Bronchial epithelial cell (primary cell): ENCODE measurements at regions not wholly inside any gene's neighbourhood (a gene's known extent, or its start where the extent isn't known, plus 50 kb on each side); places are given as distances from the start of the nearest gene placed in this dataset.
A peak's percentile ranks its signal among the peaks of the same experiment; 100 is the strongest.

Source experiments
- DNase-seq: peaks from one replicate; pipeline ENCODE4 v3.0.0-alpha.2; 2010; ENCODE audit warnings: low read depth
- FAIRE-seq: peaks from 2 replicates; lab custom pipeline; 2011; peaks lifted over from hg19 to GRCh38; lab: Jason Lieb, UNC
- H3K27me3 ChIP-seq: 2 replicates; pipeline ENCODE4 v1.5.1; 2011; ENCODE audit warnings: low read length; ENCODE audit not compliant: control insufficient read depth, insufficient read depth
- H3K36me3 ChIP-seq: 2 replicates; pipeline ENCODE4 v1.5.1; 2011; ENCODE audit warnings: low read length; ENCODE audit not compliant: control insufficient read depth, insufficient read depth
- H3K4me3 ChIP-seq: 2 replicates; pipeline ENCODE4 v1.5.1; 2011; ENCODE audit warnings: mild to moderate bottlenecking, low read depth, low read length, control low read depth
- TF ChIP-seq, protein P1 (sequence below): IDR thresholded peaks from 2 replicates; pipeline ENCODE4 v1.5.1; 2011; ENCODE audit warnings: mild to moderate bottlenecking, moderate library complexity, low read length, control low read depth, inconsistent platforms; ENCODE audit not compliant: insufficient read depth, severe bottlenecking

DNA sequence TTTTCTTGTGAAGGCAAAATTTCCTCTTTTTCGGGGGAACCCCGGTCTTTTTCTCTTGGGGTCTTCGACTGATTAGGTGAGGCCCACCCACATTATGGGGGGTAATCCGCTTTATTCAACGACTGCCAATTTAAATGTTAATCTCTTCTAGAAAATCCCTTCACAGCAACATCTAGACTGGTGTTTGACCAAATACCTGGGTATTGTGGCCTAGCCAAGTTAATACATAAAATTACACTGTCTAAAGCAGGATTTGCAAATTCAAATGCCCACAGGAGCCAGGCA is 170.0 kb upstream of the FOXN3 start:
- FAIRE-seq (no peak), DNase-seq (no peak)
- TF ChIP-seq, protein P1, sequence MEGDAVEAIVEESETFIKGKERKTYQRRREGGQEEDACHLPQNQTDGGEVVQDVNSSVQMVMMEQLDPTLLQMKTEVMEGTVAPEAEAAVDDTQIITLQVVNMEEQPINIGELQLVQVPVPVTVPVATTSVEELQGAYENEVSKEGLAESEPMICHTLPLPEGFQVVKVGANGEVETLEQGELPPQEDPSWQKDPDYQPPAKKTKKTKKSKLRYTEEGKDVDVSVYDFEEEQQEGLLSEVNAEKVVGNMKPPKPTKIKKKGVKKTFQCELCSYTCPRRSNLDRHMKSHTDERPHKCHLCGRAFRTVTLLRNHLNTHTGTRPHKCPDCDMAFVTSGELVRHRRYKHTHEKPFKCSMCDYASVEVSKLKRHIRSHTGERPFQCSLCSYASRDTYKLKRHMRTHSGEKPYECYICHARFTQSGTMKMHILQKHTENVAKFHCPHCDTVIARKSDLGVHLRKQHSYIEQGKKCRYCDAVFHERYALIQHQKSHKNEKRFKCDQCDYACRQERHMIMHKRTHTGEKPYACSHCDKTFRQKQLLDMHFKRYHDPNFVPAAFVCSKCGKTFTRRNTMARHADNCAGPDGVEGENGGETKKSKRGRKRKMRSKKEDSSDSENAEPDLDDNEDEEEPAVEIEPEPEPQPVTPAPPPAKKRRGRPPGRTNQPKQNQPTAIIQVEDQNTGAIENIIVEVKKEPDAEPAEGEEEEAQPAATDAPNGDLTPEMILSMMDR, result no peak
- Histone ChIP-seq H3K27me3 (no peaks in the 10 kb centered on the region), H3K36me3 (no peaks in the 10 kb centered on the region), H3K4me3 (no peak overlapping the region)

DNA sequence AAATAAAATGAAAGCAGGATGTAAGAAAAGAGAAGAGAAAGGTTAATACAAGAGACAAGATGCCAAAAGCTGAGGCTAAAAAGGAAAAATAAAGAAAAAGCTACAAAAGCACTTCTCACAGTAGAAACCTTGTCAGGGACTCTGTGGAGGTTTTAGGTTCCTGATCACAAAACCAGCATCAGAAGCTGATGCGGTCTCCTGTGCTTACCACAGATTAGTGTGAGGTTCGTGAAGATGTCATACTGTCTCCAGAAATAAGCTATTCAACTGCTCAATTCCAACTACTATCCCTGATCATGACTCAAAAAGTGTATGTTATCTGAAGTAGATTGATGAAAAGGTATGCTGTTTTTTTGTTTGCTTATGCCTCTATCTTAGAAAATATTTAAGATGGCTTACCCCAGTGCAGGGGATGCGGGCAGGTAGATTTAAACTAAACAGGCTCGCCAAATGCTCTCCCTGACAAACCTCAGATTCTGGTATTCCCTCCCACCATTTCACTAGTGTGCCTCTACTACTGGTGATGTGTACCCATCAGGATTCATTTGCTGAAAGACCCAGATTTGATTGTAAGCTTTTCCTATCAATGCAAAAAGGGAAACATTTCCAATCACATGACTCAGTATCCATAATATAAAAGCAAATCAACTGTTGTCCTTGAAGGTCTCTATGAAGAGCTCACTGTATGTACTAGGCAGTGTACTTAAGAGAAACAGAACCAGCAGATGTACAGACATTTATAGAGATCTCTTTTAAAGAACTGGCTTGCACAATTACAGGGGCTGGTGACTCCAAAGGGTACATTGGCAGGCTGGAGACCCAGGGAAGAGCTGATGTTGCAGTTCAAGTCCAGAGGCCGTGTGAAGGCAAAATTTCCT is 169.5 kb upstream of the FOXN3 start:
- DNase-seq, result no peak
- TF ChIP-seq, protein P1, result no peak
- H3K36me3 ChIP-seq, result no peaks in the 10 kb centered on the region
- H3K4me3 ChIP-seq, result no peak overlapping the region
- no peak for FAIRE-seq
- H3K27me3 ChIP-seq, result no peaks in the 10 kb centered on the region

DNA sequence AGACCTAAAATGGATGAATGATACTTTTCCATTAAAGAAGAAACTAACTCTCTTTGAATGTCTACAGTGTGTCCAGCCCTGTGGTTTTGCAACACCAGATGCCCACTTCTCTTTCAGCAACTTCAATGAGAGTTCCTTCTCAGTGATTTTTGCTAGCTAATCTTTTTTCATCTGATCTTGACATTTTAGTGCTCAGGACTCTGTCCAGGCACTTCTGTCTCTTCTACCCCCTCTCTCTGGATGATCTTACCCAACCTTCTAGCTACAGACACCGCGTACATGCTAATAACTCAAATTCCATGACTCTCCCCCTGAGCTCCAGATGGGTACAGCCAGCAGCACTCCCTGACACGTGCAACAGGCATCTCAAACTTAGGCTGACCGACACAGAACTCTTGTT is 161.1 kb upstream of the FOXN3 start:
- TF ChIP-seq, protein P1, result no peak
- no peaks in the 10 kb centered on the region for H3K36me3 ChIP-seq

DNA sequence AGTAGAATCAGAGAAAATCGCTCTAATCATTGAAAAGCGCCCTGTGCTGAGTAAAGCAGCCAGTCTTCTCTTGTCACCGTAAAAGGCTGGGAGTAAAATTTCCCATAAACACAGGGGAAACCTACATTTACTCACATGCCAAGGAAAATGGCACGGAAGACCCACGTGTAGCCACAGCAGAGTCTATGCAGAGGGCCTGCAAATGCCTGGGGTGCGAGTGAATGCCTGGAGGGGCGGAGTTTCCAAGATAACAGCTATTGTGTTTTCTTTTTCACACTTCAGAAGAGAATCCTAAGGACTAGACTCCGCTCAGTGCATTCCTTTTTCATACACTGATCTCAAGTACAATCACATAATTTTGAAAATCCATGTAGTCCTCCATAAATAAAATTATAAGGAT is 159.9 kb upstream of the FOXN3 start:
- Histone ChIP-seq H3K4me3 (no peak overlapping the region), H3K27me3 (no peaks in the 10 kb centered on the region), H3K36me3 (no peaks in the 10 kb centered on the region)
- DNase-seq (no peak), FAIRE-seq (no peak)
- TF ChIP-seq, protein P1, result no peak

More for the DNA sequence above, 161.1 kb upstream of the FOXN3 start:
- Histone ChIP-seq H3K27me3 (no peaks in the 10 kb centered on the region), H3K4me3 (no peak overlapping the region)
- DNase-seq (no peak), FAIRE-seq (no peak)

DNA sequence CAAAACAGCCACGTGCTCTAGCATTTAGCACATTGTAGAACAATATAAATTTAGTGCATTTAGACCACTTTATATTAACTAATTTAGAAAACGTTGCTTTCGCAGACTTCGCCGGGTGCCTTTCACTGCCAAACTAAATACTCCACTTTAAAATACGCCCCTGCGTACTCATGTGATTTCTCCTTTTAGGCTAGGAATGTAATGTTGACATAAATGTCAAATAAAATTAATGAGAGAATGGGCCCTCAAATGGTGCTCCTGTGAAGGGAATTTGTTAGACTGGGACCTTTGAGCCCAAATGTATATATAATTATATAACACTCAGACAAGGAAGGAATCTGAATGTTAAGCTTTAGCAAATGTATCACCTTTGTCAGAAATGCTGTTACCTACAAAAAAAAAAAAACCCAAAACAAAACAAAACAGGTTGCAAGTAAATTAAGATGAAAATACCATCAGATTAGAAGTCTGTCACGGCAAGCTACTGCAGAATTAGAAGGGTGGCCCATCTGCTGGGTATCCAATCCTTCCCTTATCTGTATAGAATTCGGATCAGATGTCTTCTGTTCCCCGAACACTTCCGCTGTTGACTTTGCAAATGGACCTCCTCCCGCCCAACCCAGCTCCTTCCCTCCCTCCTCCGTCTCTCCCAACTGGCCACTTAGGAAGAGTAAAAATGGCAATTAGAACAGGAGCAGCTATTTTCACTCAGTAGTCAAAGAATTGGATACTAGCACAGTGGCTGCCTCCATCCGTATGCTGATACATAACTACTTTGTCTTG is 159.3 kb upstream of the FOXN3 start:
- TF ChIP-seq, protein P1, result no peak
- Histone ChIP-seq H3K36me3 (no peaks in the 10 kb centered on the region), H3K4me3 (no peak overlapping the region), H3K27me3 (no peaks in the 10 kb centered on the region)
- FAIRE-seq (no peak), DNase-seq (peak; percentile 17)
